ENCODE measurements at regions not wholly inside any gene's neighbourhood (a gene's known extent, or its start where the extent isn't known, plus 50 kb on each side); places are given as distances from the start of the nearest gene placed in this dataset.

- no peak overlapping the region for H2AFZ ChIP-seq (replicated peaks; ENCODE audit: low read length, poor library complexity)
- H4K5ac ChIP-seq (ENCODE audit: low read depth, low read length), result no peak overlapping the region
- no peak for ATAC-seq (ENCODE audit: low read depth)
- BruUV-seq (replicated peaks), result no TSS peak
- no peak overlapping the region for H3K27ac ChIP-seq (ENCODE audit: insufficient read depth, low read length)
- no peak overlapping the region for H3K4me2 ChIP-seq (ENCODE audit: low read depth, low read length)
- WGBS, 2 experiments (ENCODE audit: extremely low coverage in 2 of 2, insufficient read length in 1 of 2), result no CpG with 5 or more reads among the region's 1 CpG
- H2BK15ac ChIP-seq (ENCODE audit: low read depth, low read length), result no peak overlapping the region
- intact Hi-C loops (cut with micrococcal nuclease) (no loop called here), dilution Hi-C loops (cut with HindIII; ENCODE audit: low sequenced_read_pairs, unreplicated experiment) (no loop called here), in situ Hi-C loops (cut with MboI; ENCODE audit: low sequenced_read_pairs) (no loop called here)
- no peak overlapping the region for H2BK20ac ChIP-seq (ENCODE audit: low read depth, low read length)
- no peaks in the 10 kb centered on the region for H3K36me3 ChIP-seq (ENCODE audit: control insufficient read depth, insufficient read depth, low read length)
- no peaks in the 10 kb centered on the region for H3K27me3 ChIP-seq (ENCODE audit: control insufficient read depth, insufficient read depth, low read length)
- no peak overlapping the region for H4K8ac ChIP-seq (ENCODE audit: low read depth in 2 of 2, low read length in 2 of 2)
- no peaks in the 10 kb centered on the region for H4K20me1 ChIP-seq (ENCODE audit: insufficient read depth, low read length)
- no peak for DNase-seq
- H3K9me1 ChIP-seq (ENCODE audit: insufficient read depth, low read length), result no peaks in the 10 kb centered on the region
- H2BK5ac ChIP-seq (ENCODE audit: low read depth, low read length, poor library complexity, severe bottlenecking), result no peak overlapping the region
- H3K23ac ChIP-seq (ENCODE audit: low read depth, low read length), result no peak overlapping the region
- H3K4me1 ChIP-seq (ENCODE audit: control insufficient read depth, insufficient read depth, low read length), result no peaks in the 10 kb centered on the region
- no peak overlapping the region for H3K18ac ChIP-seq (ENCODE audit: low read depth, low read length)
- H2AK9ac ChIP-seq (replicated peaks; ENCODE audit: low read depth, low read length, poor library complexity), result no peak overlapping the region
- no peak overlapping the region for H2AK5ac ChIP-seq (ENCODE audit: low read depth, low read length)
- H3K9me3 ChIP-seq (ENCODE audit: control insufficient read depth, insufficient read depth, low read length), result 0 out of 2 replicates have a peak, but pooled peaks cover 3% of the 10 kb centered on the region
- no peak overlapping the region for H3K56ac ChIP-seq (ENCODE audit: extremely low read depth, insufficient read depth, low read length)
- ChIA-PET CTCF (no interaction called here), POLR2A (ENCODE audit: unreplicated experiment) (no interaction called here)
- no peak overlapping the region for H3K14ac ChIP-seq (replicated peaks; ENCODE audit: low read depth, low read length)
- H3K4me3 ChIP-seq (ENCODE audit: insufficient read depth, low read depth, low read length), result no peak overlapping the region
- H3K79me1 ChIP-seq (ENCODE audit: low read depth in 1 of 2, low read length in 2 of 2), result no peaks in the 10 kb centered on the region
- H3K9ac ChIP-seq (ENCODE audit: low read depth, low read length), result no peak overlapping the region
- H3K4ac ChIP-seq (ENCODE audit: low read depth, low read length), result no peak overlapping the region
- TF ChIP-seq RAD21 (IDR thresholded peaks at IDR 0.05; ENCODE audit: low read length), result no peak
- TF ChIP-seq, protein P1, sequence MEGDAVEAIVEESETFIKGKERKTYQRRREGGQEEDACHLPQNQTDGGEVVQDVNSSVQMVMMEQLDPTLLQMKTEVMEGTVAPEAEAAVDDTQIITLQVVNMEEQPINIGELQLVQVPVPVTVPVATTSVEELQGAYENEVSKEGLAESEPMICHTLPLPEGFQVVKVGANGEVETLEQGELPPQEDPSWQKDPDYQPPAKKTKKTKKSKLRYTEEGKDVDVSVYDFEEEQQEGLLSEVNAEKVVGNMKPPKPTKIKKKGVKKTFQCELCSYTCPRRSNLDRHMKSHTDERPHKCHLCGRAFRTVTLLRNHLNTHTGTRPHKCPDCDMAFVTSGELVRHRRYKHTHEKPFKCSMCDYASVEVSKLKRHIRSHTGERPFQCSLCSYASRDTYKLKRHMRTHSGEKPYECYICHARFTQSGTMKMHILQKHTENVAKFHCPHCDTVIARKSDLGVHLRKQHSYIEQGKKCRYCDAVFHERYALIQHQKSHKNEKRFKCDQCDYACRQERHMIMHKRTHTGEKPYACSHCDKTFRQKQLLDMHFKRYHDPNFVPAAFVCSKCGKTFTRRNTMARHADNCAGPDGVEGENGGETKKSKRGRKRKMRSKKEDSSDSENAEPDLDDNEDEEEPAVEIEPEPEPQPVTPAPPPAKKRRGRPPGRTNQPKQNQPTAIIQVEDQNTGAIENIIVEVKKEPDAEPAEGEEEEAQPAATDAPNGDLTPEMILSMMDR (conservative IDR thresholded peaks at IDR 0.05; ENCODE audit: low read depth, low read length), result no peak
- no peak for TF ChIP-seq CEBPB (IDR thresholded peaks at IDR 0.05; ENCODE audit: low read depth, low read length)
- TF ChIP-seq, protein P2, sequence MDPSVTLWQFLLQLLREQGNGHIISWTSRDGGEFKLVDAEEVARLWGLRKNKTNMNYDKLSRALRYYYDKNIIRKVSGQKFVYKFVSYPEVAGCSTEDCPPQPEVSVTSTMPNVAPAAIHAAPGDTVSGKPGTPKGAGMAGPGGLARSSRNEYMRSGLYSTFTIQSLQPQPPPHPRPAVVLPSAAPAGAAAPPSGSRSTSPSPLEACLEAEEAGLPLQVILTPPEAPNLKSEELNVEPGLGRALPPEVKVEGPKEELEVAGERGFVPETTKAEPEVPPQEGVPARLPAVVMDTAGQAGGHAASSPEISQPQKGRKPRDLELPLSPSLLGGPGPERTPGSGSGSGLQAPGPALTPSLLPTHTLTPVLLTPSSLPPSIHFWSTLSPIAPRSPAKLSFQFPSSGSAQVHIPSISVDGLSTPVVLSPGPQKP (IDR thresholded peaks at IDR 0.05; ENCODE audit: borderline replicate concordance, low read depth, low read length), result no peak
- TF ChIP-seq RFX5 (IDR thresholded peaks at IDR 0.05; ENCODE audit: low read depth, low read length), result no peak
- no peak for TF ChIP-seq CHD1 (IDR thresholded peaks at IDR 0.05; ENCODE audit: low read depth, low read length)
- TF ChIP-seq MXI1 (IDR thresholded peaks at IDR 0.05; ENCODE audit: borderline replicate concordance, low read depth, low read length), result no peak
- TF ChIP-seq USF2 (IDR thresholded peaks at IDR 0.05; ENCODE audit: low read depth, low read length), result no peak
- TF ChIP-seq BHLHE40 (IDR thresholded peaks at IDR 0.05; ENCODE audit: low read depth, low read length), result no peak
- no peak for TF ChIP-seq NFE2L2 (IDR thresholded peaks at IDR 0.05; ENCODE audit: low read depth, low read length)
- no peak for TF ChIP-seq FOS (IDR thresholded peaks at IDR 0.05; ENCODE audit: low read depth, low read length)
- no peak for TF ChIP-seq MAZ (IDR thresholded peaks at IDR 0.05; ENCODE audit: borderline replicate concordance, low read depth, low read length)
- no peak for TF ChIP-seq RCOR1 (IDR thresholded peaks at IDR 0.05; ENCODE audit: insufficient replicate concordance, low read length)
- TF ChIP-seq POLR2A (IDR thresholded peaks at IDR 0.05; ENCODE audit: low read depth, low read length), result no peak
- TF ChIP-seq MAFK (IDR thresholded peaks at IDR 0.05; ENCODE audit: low read depth, low read length), result no peak
- no peak for TF ChIP-seq SMC3 (IDR thresholded peaks at IDR 0.05; ENCODE audit: low read depth, low read length)
- H4K91ac ChIP-seq (ENCODE audit: insufficient read depth, low read depth, low read length), result no peak overlapping the region
- H2BK120ac ChIP-seq (ENCODE audit: low read depth, low read length), result no peak overlapping the region
These were observed 336.8 kb upstream of the TMTC1 start for GRCh38 chr12:30120522-30120921.
